COR-L47 (cell line): ENCODE measurements at regions not wholly inside any gene's neighbourhood (a gene's known extent, or its start where the extent isn't known, plus 50 kb on each side); places are given as distances from the start of the nearest gene placed in this dataset.

Source experiments
- DNase-seq: peaks from one replicate; lab custom pipeline; 2025; lab: John Stamatoyannopoulos, UW

- DNase-seq, result no peak
Measured at GRCh38 chr5:2696156-2696807, 55.2 kb downstream of the IRX2 start.

GRCh38 chr5:2695200-2695891 is 56.1 kb downstream of the IRX2 start:
- no peak for DNase-seq

- no peak for DNase-seq
Measured at GRCh38 chr5:2691530-2691929, 59.9 kb downstream of the IRX2 start.

- no peak for DNase-seq
Measured at GRCh38 chr5:2690293-2690692, 61.2 kb downstream of the IRX2 start.

GRCh38 chr5:2688586-2688985 is 62.9 kb downstream of the IRX2 start:
- no peak for DNase-seq

- DNase-seq, result no peak
Measured at GRCh38 chr5:2687746-2688145, 63.7 kb downstream of the IRX2 start.

GRCh38 chr5:2686321-2687124 is 65.0 kb downstream of the IRX2 start:
- DNase-seq, result no peak

GRCh38 chr5:2685651-2686272 is 65.7 kb downstream of the IRX2 start:
- no peak for DNase-seq

GRCh38 chr5:2684606-2685005 is 66.9 kb downstream of the IRX2 start:
- no peak for DNase-seq

GRCh38 chr5:2683720-2684119 is 67.8 kb downstream of the IRX2 start:
- DNase-seq, result no peak

GRCh38 chr5:2681476-2681875 is 70.0 kb downstream of the IRX2 start:
- no peak for DNase-seq

- DNase-seq, result no peak
Measured at GRCh38 chr5:2680979-2681378, 70.5 kb downstream of the IRX2 start.

GRCh38 chr5:2677689-2678088 is 73.8 kb downstream of the IRX2 start:
- no peak for DNase-seq

- DNase-seq, result no peak
Measured at GRCh38 chr5:2675548-2675947, 75.9 kb downstream of the IRX2 start.

- no peak for DNase-seq
Measured at GRCh38 chr5:2674456-2674855, 77.0 kb downstream of the IRX2 start.

GRCh38 chr5:2670940-2671339 is 80.5 kb downstream of the IRX2 start:
- no peak for DNase-seq

- no peak for DNase-seq
Measured at GRCh38 chr5:2669913-2670312, 81.6 kb downstream of the IRX2 start.

GRCh38 chr5:2669259-2669658 is 82.2 kb downstream of the IRX2 start:
- no peak for DNase-seq

GRCh38 chr5:2666081-2666480 is 85.4 kb downstream of the IRX2 start:
- DNase-seq, result no peak

GRCh38 chr5:2663489-2663888 is 88.0 kb downstream of the IRX2 start:
- DNase-seq, result no peak

- no peak for DNase-seq
Measured at GRCh38 chr5:2660315-2660714, 91.2 kb downstream of the IRX2 start.

GRCh38 chr5:2658881-2659470 is 92.5 kb downstream of the IRX2 start:
- no peak for DNase-seq
